GM19025 (cell line): ENCODE measurements at regions not wholly inside any gene's neighbourhood (a gene's known extent, or its start where the extent isn't known, plus 50 kb on each side); places are given as distances from the start of the nearest gene placed in this dataset.
"Not testable (repeated sequence)": the region's sequence is repeated elsewhere in the genome, so short reads cannot be mapped to it uniquely, and the experiment has no call there.

Experiments used
- ATAC-seq: cut with Tn5 transposase; IDR thresholded peaks from one replicate; pipeline ENCODE4 v1.9.1; 2021; ENCODE audit warnings: mild to moderate bottlenecking, low read depth, moderate library complexity; ENCODE audit not compliant: unreplicated experiment

GRCh38 chr4:154164931-154165839 lies 326.4 kb downstream of the DCHS2 start:
- peak; percentile 69 for ATAC-seq

GRCh38 chr4:154160519-154161301 lies 330.9 kb downstream of the DCHS2 start:
- no peak for ATAC-seq

GRCh38 chr4:154158361-154159155 lies 333.0 kb downstream of the DCHS2 start:
- no peak for ATAC-seq

GRCh38 chr4:154152546-154152945 lies 339.1 kb downstream of the DCHS2 start:
- ATAC-seq, result no peak

- ATAC-seq, result not testable (repeated sequence)
These were observed 342.4 kb downstream of the DCHS2 start for GRCh38 chr4:154149236-154149635.

- ATAC-seq, result no peak
These were observed 347.9 kb downstream of the DCHS2 start for GRCh38 chr4:154143720-154144119.

- no peak for ATAC-seq
These were observed 348.9 kb downstream of the DCHS2 start for GRCh38 chr4:154142664-154143063.

GRCh38 chr4:154140869-154141268 lies 350.7 kb downstream of the DCHS2 start:
- ATAC-seq, result no peak

- ATAC-seq, result no peak
These were observed 348.5 kb upstream of the SFRP2 start for GRCh38 chr4:154137320-154137905.

GRCh38 chr4:154135576-154135975 lies 346.7 kb upstream of the SFRP2 start:
- ATAC-seq, result no peak

- ATAC-seq, result no peak
These were observed 343.5 kb upstream of the SFRP2 start for GRCh38 chr4:154132406-154132805.

GRCh38 chr4:154126276-154126675 lies 337.4 kb upstream of the SFRP2 start:
- no peak for ATAC-seq

GRCh38 chr4:154125340-154125739 lies 336.5 kb upstream of the SFRP2 start:
- ATAC-seq, result no peak

GRCh38 chr4:154124539-154125255 lies 335.8 kb upstream of the SFRP2 start:
- ATAC-seq, result no peak

GRCh38 chr4:154123897-154124296 lies 335.0 kb upstream of the SFRP2 start:
- no peak for ATAC-seq

GRCh38 chr4:154120690-154121345 lies 331.9 kb upstream of the SFRP2 start:
- ATAC-seq, result no peak

GRCh38 chr4:154120006-154120676 lies 331.3 kb upstream of the SFRP2 start:
- no peak for ATAC-seq

GRCh38 chr4:154119317-154119716 lies 330.4 kb upstream of the SFRP2 start:
- ATAC-seq, result no peak

- not testable (repeated sequence) for ATAC-seq
These were observed 328.8 kb upstream of the SFRP2 start for GRCh38 chr4:154117726-154118125.
